HuH-7.5 (cell line): ENCODE measurements at regions not wholly inside any gene's neighbourhood (a gene's known extent, or its start where the extent isn't known, plus 50 kb on each side); places are given as distances from the start of the nearest gene placed in this dataset.

ENCODE experiments used
- DNase-seq: peaks from one replicate; pipeline ENCODE4 v3.0.0; 2011; ENCODE audit warnings: low spot score

DNA sequence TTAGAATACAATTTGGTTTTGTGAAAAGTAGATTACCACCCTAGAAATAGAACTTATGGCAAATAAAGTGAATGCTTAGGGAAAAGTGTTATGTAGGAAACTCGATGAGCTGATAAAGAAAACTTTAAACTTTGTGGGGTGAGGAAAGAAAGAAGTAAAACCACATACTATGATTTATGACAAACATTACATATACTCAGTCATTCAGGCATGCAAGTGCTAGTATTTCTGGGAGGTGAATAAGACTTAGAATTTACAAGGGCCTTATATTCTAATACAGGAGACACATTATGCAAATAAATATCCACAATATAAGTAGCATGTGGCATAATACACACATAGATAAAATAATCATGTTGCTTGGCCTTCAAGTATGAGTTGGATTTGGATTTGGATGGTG lies 618.1 kb downstream of the XIRP2 start:
- DNase-seq: no peak

DNA sequence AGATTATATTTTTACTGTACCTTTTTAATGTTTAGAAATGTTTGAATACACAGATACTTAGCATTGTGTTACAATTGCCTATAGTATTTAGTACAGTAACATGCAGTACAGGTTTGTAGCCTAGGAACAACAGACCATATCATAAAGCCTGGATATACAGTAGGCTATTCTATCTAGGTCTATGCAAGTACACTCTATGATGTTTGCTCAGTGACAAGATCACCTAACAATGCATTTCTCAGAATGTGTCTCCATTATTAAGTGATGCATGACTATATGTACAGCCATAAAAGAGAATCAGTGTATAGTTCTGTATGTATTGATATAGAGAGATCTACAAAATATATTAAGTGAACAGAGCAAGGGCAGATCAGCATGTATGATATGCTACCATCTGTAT lies 616.4 kb downstream of the XIRP2 start:
- no peak for DNase-seq

DNA sequence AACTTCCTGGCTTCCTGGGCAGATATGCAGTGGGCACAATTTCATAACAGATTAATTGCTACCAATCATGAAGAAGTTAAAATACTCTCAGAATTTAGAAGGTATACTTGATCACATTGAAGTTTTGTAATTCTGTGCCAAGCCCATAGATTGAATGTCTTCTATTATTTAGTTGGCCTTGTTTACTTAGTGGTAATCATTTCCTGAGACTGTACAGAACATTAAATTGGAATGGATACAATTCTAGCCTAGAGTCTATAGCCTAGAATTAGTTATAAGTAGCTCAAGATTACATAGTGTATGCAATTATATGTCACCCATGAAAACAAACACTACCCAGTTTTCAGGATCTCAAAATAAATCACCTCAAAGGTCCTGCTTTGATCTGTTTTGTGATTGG lies 615.8 kb downstream of the XIRP2 start:
- DNase-seq: no peak

DNA sequence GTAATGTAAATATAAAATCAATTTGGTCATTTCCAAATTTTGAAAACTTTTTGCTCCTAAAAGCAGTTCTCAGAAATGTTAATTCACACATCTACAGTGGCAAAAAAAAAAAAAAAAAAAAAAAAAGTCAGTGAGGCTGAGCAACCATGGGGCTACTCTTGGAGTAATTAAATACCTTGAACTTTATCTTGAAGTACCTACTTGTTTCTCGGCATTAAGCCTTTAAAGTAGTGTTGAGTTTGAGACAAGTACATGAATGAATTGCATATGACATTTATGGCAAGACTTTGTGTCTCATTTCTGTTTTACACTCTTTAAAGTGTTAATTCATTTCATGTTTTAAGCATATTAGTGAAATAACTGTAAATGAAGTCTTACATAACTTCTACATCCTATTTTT lies 613.3 kb downstream of the XIRP2 start:
- DNase-seq: no peak

DNA sequence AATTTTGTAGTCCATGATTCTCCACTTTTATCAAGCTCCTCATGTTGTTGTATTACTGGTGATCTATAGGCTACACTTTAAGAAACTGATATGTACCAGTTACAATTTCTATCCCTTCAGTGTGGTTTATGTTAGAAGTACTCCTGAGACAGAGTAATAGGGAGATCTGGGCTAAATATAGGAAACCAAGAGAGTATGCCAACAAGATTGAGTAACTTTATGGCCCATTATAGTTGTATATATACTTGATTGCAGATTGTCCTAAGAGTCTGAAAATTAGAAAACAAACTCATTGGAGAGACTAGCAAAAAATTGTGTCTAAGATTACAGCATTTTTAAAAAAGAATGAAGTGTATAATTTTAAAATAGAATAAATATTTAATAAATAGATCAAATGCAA lies 605.6 kb downstream of the XIRP2 start:
- DNase-seq: no peak

DNA sequence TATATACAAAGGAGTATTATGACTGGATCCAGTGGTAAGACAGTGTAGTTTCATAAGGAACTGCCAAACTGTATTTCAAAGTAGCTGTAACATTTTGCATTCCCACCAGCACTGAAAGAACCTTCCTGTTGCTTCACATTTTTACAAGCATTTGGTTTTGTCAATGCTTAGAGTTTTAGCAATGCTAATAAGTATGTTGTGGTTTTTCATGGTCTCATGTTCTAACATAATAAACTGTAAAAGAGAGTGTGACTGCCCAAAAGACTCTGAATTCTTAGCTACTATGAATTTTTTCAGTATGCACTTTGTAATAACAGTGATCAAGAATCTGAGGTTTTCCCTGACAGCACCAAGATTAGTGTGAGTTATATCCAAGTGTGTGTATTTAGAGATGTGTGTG lies 604.2 kb downstream of the XIRP2 start:
- no peak for DNase-seq

DNA sequence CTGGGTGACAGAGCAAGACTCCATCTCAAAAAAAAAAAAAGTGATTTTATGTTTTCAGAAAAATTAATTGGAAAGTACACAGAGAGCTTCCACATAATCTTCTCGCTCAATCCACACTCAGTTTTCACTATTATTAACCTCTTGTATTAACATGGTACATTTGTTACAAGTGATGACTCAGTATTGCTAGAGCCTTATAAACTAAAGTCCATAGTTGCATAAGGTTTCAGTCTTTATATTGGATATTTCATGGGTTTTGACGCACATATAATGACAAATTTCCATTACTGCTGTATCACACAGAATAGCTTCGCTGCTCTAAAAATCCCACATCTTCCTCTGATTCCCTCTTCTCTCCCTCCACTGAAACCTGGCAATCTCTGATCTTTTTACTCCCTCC lies 603.5 kb downstream of the XIRP2 start:
- no peak for DNase-seq

DNA sequence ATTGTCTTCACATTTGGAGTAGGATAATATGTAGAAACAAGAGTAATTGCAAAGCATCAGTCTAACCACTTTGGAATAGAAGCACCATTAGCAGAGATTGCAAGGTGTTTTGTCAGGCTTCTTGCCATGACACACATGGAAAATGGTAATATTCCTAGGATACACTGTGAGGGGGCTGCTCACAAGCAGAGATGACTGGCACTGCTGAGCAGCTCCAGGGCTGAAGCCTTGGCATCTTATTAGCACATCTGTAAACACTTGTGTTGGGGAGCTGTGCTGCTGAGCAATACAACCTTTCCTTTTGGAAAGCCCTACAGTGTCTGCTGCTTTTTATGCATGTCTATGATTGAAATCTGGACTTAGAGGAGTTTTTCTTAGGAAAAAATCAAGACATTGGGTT lies 602.2 kb downstream of the XIRP2 start:
- no peak for DNase-seq

DNA sequence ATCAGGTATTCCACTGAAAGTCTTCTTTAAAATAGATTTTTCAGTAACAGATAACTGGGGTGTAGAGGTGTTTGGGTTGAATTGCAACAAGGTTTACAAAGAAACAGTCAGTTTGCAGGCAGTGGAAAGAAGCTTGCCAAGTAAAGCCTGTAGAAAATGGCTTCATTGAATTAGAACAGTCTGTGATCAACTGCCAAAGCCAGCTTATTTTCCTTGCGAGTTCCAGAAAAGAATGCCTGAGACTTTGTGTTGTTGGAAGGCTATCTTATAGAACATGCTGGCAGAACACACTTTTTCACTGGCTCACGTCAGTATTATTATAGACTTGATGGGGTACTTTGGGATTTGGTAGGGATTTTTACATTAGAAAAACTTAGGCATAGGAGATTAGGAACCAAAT lies 601.0 kb downstream of the XIRP2 start:
- no peak for DNase-seq

DNA sequence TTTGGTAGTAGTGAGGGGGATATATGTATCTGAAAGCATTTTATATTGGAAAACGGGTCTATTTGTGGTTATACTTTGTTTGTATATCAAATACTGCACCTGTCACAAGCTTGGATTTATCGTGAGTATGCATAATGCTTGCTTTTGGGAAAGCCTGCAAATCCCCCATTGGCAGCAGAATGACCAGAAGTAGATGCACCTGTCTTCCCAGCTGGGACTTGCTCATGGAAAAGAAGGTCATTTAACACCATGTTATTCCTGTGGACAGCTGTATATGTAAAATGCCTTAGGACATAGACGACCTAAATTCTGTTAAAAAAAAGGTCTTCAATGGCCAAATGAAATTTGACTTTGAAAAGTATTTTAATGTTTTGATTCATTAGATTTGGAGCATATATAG lies 599.4 kb downstream of the XIRP2 start:
- DNase-seq: no peak

DNA sequence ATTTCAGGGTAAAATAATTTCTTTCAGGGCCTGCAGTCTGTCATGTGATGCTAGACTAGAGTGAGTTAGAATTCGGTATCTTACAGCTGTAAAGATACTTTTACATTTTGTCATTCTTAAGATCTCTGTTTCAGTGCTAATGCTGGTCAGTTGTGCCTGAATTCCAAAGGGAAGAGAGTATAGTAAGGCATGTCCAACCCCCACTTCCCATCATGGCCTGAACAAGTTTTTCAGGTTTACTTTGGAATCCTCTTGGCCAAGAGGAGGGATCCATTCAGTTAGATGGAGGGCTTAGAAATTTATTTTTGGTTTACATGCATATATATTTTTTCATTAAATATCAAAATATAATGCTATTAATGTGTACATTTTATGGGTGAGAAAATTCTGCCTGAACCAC lies 596.6 kb downstream of the XIRP2 start:
- no peak for DNase-seq

DNA sequence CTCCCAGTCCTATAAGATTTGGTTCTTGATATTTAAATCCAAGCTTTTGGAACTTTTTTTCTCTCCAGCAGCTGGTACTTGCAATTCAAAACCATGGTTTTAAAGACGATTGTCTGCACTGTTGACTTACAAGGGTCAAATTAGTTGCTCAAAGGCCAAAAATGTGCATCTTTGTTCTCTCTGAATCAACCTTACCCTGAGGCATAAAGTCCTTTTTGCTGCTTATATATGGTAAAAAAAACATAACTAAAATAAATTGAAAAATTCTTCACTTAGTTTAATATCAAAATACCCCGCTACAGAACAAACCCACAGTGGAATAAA lies 592.7 kb downstream of the XIRP2 start:
- DNase-seq: no peak

DNA sequence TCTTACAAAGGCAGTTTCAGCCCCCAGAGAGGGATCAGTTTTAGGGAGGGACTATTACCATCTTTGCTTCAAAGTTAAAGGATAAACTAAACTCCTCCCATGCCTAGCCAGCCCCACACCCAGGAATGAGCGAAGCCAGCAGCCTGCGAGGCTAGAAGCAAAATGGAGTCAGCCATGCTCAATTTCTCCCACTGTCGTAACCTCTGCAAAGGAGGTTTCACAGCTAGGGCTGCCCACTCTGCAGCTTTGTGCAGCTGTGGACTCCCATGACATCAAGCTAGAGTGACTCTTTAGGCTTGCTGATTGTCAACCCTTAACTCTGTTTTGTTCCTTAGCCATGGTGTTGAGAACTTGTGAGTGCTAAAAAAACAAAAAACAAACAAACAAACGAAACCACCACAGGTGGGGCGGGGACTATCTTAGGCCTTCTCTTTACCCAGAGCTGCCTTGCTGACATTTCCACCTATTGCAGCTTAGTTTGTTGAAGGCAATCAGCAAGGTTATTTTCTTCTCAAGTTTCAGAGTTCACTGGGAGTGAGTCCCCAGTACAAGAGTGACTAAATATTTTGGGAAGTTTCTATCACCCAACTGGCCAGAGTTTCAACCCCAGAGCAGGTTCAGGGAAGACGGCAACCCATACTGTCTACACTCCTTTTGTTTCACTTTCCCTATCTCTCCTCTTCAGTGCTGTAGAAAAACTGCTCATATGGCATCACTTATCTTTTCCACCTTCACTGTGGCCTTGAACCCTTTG lies 592.1 kb downstream of the XIRP2 start:
- DNase-seq: peak; percentile 7

DNA sequence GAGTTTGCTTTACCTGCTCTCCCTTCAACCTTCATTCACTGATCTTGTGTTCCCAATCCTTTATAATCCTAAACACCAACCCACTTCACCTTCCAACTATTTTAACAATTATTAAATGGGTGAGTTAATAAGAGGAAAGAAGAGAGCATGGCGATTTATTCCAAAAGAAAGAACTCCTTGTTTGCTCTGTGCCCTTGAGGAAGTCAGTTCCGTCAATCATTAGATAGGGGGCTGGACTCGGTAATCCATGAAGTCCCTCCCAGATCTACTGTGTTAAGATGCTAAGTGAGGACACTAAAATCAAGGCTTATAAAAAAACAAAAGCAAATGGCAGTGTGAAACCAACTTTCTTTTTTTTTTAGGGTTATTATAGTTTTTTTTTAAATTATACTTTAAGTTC lies 589.9 kb downstream of the XIRP2 start:
- DNase-seq: no peak

DNA sequence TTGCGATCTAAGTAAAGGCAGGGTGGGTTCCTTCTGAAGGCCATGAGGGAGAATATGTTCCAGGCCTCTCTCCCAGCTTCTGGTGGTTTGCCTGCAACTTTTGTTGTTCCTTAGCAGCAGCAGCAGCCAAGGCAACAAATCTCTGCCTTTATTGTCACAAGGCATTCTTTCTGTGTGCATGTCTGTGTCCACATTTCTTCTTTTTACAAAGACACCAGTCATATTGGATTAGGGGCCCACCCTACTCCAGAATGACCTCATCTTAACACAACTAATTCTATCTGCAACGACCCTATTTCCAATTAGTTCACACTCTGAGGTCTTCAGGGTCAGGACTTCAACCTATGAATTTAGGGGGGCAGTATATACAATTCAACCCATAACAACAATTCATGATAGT lies 587.5 kb downstream of the XIRP2 start:
- no peak for DNase-seq

DNA sequence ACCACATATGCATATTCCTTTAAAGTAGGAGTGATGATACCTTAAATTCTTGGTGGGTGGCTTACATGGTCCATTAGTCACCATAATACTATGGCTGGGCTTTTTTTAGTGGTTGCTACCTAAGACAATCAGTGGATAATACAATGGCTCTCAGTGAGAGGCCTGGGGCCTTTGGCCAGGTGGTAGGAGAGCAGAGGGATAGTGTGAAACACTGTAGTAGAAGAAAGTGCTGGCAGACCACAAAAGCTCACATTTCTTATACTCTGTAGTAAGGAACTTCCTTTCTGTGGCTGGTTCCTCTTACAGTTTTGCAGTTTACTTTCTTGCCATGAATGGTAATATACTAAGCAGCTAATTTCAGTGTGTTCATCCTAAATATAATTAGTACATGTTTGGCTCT lies 583.5 kb downstream of the XIRP2 start:
- no peak for DNase-seq

DNA sequence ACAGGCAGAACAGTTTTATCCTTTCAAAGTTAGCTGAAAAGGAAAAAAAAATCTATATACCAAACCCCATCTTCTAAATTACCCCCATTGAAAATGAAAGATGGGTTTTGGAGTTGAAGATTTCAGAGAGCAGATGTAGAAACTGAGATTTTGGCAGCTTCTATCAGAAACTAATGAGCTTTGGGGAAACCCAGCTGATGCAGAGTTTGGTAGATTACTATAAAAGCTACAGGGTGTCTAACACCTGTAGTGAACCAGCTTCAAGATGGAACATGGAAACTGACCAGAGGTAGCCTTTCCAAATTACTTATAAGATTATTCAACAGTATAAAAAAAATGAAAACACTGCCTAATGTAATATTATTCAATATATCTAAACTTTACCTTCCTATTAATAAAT lies 583.1 kb downstream of the XIRP2 start:
- no peak for DNase-seq

DNA sequence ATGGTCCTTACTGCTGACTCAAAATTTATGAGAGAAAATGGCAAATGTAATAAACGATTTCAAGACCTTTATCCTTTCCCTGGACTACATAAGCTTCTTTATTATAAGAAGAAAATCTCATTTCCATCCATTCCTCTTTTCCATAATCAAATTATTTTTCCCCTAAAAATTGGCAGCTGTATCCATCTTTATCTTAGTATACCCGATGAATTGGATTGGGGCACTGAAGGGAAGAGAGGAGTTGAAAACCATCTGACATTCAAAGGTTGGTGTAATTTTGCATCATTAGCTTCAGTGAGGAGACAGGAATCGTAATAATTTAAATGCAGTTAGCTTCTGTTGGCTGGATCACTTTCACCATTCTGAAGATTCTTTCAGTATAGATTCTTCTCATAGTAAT lies 574.1 kb downstream of the XIRP2 start:
- DNase-seq: no peak

DNA sequence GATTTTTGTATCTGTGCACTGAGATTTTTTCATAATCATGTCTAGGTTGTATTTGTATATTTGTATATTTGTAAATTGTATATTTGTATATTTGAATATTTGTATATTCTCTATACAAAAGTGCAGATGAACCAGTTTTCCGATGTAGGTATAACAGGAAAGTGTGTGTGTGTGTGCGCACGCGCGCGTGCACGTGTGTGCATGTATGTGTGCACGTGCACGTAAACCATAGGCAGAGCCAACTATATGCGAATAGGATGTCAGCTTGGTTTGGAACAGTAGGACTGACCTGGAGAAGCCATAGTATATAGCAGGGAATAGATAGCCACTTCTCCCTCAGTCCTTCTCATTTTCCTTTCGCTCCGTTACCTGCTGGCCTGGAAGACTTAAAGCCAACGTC lies 565.8 kb downstream of the XIRP2 start:
- DNase-seq: no peak

DNA sequence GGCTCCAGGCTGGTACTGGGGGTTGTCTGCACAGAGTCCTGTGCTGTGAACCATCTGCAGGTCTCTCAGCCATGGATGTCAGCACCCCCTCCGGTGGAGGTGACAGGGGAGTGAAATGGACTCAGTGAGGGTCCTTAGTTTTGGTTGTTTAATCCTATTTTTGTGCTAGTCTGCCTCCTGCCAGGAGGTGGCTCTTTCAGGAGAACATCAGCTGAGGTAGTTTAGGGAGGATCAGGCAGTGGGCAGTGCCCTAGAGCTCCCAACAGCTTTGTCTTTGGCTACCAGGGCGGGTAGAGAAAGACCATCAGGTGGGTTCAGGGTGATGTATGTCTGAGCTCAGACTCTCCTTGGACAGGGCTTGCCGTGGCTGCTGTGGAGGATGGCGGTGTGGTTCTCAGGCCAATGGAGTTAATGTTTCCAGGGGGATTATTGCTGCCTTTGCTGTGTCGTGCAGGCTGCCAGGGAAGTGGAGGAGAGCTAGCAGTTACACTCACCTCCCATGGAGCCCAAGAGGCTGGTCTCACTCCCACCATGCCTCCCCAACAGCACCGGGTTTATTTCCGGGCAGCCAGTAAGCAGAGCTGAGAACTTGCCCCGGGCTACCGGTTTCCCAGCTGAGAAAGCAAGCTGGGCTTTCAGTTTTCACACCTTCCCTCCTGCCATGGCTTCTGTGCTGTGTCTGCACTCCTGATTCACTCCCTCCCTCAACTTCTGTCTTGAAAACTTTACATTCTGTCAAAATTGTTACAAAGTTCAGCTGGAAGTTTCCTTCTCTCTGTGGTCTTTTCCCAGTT lies 563.4 kb downstream of the XIRP2 start:
- DNase-seq: no peak

DNA sequence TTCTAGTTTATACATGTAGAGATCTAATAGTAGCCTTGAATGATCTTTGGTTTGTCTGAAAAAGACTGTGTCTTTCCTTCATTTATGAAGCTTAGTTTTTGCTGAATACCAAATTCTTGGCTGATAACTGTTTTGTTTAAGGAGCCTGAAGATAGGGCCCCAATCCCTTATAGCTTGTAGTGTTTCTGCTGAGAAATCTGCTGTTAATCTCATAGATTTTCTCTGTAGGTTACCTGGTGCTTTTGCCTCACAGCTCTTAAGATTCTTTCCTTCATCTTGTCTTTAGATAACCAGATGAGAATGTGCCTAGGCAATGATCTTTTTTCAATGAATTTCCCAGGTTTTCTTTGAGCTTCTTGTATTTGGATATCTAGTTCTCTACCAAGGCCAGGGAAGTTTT lies 562.1 kb downstream of the XIRP2 start:
- no peak for DNase-seq

DNA sequence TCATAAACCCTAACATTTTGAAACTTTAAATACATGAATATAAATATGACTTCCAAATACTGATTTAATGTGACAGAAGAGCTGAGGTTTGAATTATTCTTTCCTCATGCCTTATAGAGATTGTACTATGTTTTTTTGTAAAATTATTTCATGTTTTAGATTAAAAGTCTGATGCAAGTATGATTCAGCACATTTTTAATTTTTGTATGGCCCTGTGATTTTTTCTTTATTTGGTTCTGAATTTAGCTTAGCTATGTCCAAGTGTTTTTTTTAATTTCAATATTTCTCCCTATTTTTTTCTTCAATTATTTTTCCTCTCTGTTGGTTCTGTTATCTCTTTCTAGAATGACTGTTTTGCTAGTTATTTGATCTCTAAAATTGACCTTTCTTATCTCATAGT lies 552.1 kb downstream of the XIRP2 start:
- no peak for DNase-seq

DNA sequence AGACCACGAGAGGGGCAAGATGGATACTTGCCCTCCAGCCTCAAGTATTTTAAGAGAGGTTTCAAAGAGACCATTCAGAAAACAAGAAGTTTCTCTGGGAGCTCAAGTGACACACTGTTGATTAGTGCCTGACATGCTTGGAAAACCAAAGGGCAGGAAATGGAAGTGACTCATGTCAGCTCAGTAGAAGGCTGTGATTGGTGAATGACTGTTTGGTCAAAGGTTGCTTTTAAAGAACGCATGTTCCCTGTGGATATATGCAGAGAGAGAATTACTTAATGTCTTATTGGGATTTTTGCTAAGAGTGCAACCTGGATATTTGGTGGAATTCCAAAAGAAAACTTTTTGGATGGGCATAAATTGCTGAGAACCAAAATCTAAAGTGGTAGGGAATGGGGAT lies 549.9 kb downstream of the XIRP2 start:
- DNase-seq: peak; percentile 10

DNA sequence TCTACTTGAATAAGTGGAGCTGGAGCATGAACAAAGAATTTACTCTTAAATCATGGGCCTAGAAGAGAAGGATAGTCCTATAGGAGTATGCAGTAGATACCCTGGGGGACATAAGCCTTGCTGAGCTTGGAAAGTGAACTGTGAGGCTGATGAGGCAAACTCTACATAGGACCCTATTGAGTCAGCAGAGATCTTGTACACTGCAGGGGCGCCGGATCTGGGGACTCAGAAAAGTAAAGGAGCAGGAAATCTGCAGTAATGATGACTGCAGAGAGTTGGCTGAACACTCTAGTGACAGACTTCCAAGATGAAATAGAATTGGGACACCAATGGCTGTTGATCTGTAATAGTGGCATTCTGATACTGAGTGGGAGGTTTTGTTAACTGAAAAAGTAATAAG lies 543.7 kb downstream of the XIRP2 start:
- DNase-seq: no peak
